K562 (cell line): ENCODE measurements at regions not wholly inside any gene's neighbourhood (a gene's known extent, or its start where the extent isn't known, plus 50 kb on each side); places are given as distances from the start of the nearest gene placed in this dataset.

ENCODE experiments used
- ATAC-seq: fragments of 200-7000 bp; cut with Tn5 transposase; 3 replicates; pipeline ENCODE4 v1.9.1; 2020; ENCODE audit warnings: moderate library complexity
- BruUV-seq: library from RNA; stranded (reverse); fragments of 400-500 nt; replicated peaks from 2 replicates; lab custom pipeline; 2021; lab: Mats Ljungman, UMichigan
- CTCF ChIA-PET: fragments of 300-600 bp; formaldehyde crosslinking; extraction: SDS; loops from one replicate; lab custom pipeline; 2021; ENCODE audit warnings: low intra/inter-chr PET ratio; lab: Yijun Ruan, JAX
- POLR2A ChIA-PET: fragments of 300-600, 350-650 bp; sonication (Branson Sonifier 250); formaldehyde crosslinking; extraction: SDS; loops from one replicate; lab custom pipeline; 2021; ENCODE audit warnings: antibody characterized with exemption, inconsistent platforms; lab: Yijun Ruan, JAX
- DNase-seq, 4 experiments: peaks; one replicate each; pipeline versions ENCODE4 v3.0.0 to v3.0.0-alpha.2; 2011 to 2018; ENCODE audit warnings: low spot score in 3 of 4, mixed read lengths in 3 of 4; ENCODE audit errors: extremely low read depth in 1 of 4
- FAIRE-seq: peaks from 2 replicates; lab custom pipeline; 2011; peaks lifted over from hg19 to GRCh38; lab: Jason Lieb, UNC
- H2AFZ ChIP-seq: 2 replicates; pipeline ENCODE4 v1.6.0; 2011; ENCODE audit warnings: low read depth, low read length, control low read depth, inconsistent platforms
- H3K27ac ChIP-seq: fragments of 200-600 bp; 3 replicates; pipeline ENCODE4 v1.8.0; 2011; ENCODE audit warnings: low read depth, mild to moderate bottlenecking, control low read depth, inconsistent platforms, low read length, moderate library complexity, mixed read lengths; ENCODE audit errors: extremely low read depth
- H3K27me3 ChIP-seq, 2 experiments: fragments of 300-600 bp in 1 of 2; 2 replicates in 1 of 2; 3 replicates in 1 of 2; pipeline versions ENCODE4 v1.6.0 to v1.8.0; 2011; ENCODE audit warnings: inconsistent platforms in 2 of 2, low read length in 2 of 2, mild to moderate bottlenecking in 1 of 2, mixed read lengths in 1 of 2, moderate library complexity in 1 of 2; ENCODE audit not compliant: control insufficient read depth in 2 of 2, insufficient read depth in 2 of 2
- H3K36me3 ChIP-seq: fragments of 300-600 bp; 3 replicates; pipeline ENCODE4 v1.8.0; 2011; ENCODE audit warnings: mild to moderate bottlenecking, low read length, inconsistent platforms; ENCODE audit not compliant: control insufficient read depth, insufficient read depth
- H3K4me1 ChIP-seq, 2 experiments: fragments of 200-600 bp in 1 of 2; replicated peaks in 1 of 2; 2 replicates in 1 of 2; 3 replicates in 1 of 2; pipeline versions ENCODE4 v1.5.1 to v1.8.0; 2011; ENCODE audit warnings: inconsistent platforms in 2 of 2, low read length in 2 of 2, mild to moderate bottlenecking in 1 of 2, mixed read lengths in 1 of 2, moderate library complexity in 1 of 2; ENCODE audit not compliant: control insufficient read depth in 2 of 2, insufficient read depth in 2 of 2
- H3K4me2 ChIP-seq: 2 replicates; pipeline ENCODE4 v1.6.1; 2011; ENCODE audit warnings: low read length, control low read depth, inconsistent platforms, mixed read lengths; ENCODE audit not compliant: insufficient read depth
- H3K4me3 ChIP-seq: fragments of 200-600 bp; sonication (generic), shearing (Covaris generic); 2 replicates; pipeline ENCODE4 v1.5.1; 2016; ENCODE audit warnings: control low read depth, inconsistent platforms
- H3K79me2 ChIP-seq: fragments of 200-600 bp; 3 replicates; pipeline ENCODE4 v1.8.0; 2011; ENCODE audit warnings: low read length, inconsistent platforms; ENCODE audit not compliant: control insufficient read depth, insufficient read depth
- H3K9ac ChIP-seq, 2 experiments: 2 replicates each; pipeline versions ENCODE4 v1.6.0 to v1.6.1; 2011; ENCODE audit warnings: low read depth in 2 of 2, low read length in 2 of 2, control low read depth in 1 of 2, inconsistent platforms in 1 of 2, mild to moderate bottlenecking in 1 of 2, mixed read lengths in 1 of 2; ENCODE audit not compliant: insufficient read depth in 1 of 2
- H3K9me1 ChIP-seq: one replicate; pipeline ENCODE4 v1.6.0; 2011; ENCODE audit warnings: inconsistent platforms, mild to moderate bottlenecking, low read length, moderate library complexity; ENCODE audit not compliant: control insufficient read depth, insufficient read depth
- H3K9me3 ChIP-seq: replicated peaks from 2 replicates; pipeline ENCODE4 v1.5.1; 2011; ENCODE audit warnings: low read depth, low read length, inconsistent platforms; ENCODE audit not compliant: control insufficient read depth, insufficient read depth
- H4K20me1 ChIP-seq: replicated peaks from 2 replicates; pipeline ENCODE4 v1.6.1; 2011; ENCODE audit warnings: low read length, inconsistent platforms, mixed read lengths; ENCODE audit not compliant: control insufficient read depth, insufficient read depth
- CBX3 ChIP-seq, 2 experiments: IDR thresholded peaks; 1 replicate in 1 of 2; 2 replicates in 1 of 2; pipeline ENCODE4 v1.6.1; 2012; ENCODE audit warnings: inconsistent platforms in 2 of 2, low read length in 2 of 2, borderline replicate concordance in 1 of 2, control low read depth in 1 of 2
- DPF2 ChIP-seq: fragments of 450-650 bp; IDR thresholded peaks from 2 replicates; pipeline ENCODE4 v1.6.1; 2016
- ETS1 ChIP-seq: conservative IDR thresholded peaks from 2 replicates; pipeline ENCODE4 v1.6.1; 2011; ENCODE audit warnings: low read depth, mild to moderate bottlenecking, low read length; ENCODE audit not compliant: control insufficient read depth
- GTF2A2 ChIP-seq: IDR thresholded peaks from 2 replicates; pipeline ENCODE4 v1.6.1; 2016; ENCODE audit warnings: mild to moderate bottlenecking, missing genetic modification characterization, missing compliant biosample characterization
- NFATC3 ChIP-seq: fragments of 450-650 bp; IDR thresholded peaks from 2 replicates; pipeline ENCODE4 v1.6.1; 2017; ENCODE audit warnings: mild to moderate bottlenecking
- RAD21 ChIP-seq, 2 experiments: fragments of 250-450 bp in 1 of 2; fragments of 450-650 bp in 1 of 2; sonication (Bioruptor Pico) in 1 of 2; formaldehyde crosslinking in 1 of 2; IDR thresholded peaks in 1 of 2; conservative IDR thresholded peaks in 1 of 2; 2 replicates each; pipeline versions ENCODE4 v1.4.0 to v1.8.0; 2020 to 2022; ENCODE audit warnings: mild to moderate bottlenecking in 2 of 2, moderate library complexity in 1 of 2
- SRSF9 ChIP-seq: fragments of 200-400 bp; formaldehyde crosslinking; IDR thresholded peaks from 2 replicates; pipeline ENCODE4 v1.6.1; 2017; ENCODE audit warnings: low read depth, low read length, borderline replicate concordance
- TFE3 ChIP-seq: fragments of 450-650 bp; formaldehyde crosslinking; IDR thresholded peaks from 2 replicates; pipeline ENCODE4 v1.4.0; 2020; ENCODE audit warnings: mild to moderate bottlenecking, mixed read lengths
- ZBTB11 ChIP-seq, 3 experiments: fragments of 200-800 bp in 1 of 3; fragments of 250-450 bp in 1 of 3; fragments of 450-650 bp in 1 of 3; sonication (Bioruptor Pico) in 1 of 3; sonication (Bioruptor generic) in 1 of 3; formaldehyde crosslinking in 1 of 3; IDR thresholded peaks; 2 replicates each; pipeline versions ENCODE4 v1.6.1 to v1.8.0; 2016 to 2022; ENCODE audit warnings: mild to moderate bottlenecking in 2 of 3, missing genetic modification characterization in 2 of 3, missing compliant biosample characterization in 1 of 3, moderate library complexity in 1 of 3
- ZBTB7A ChIP-seq: IDR thresholded peaks from 2 replicates; pipeline ENCODE4 v1.6.1; 2011; ENCODE audit warnings: low read depth, mild to moderate bottlenecking, low read length, moderate library complexity, borderline replicate concordance; ENCODE audit not compliant: control insufficient read depth
- ZNF12 ChIP-seq: sonication (generic); formaldehyde crosslinking; IDR thresholded peaks from 2 replicates; pipeline ENCODE4 v1.4.0; 2020; ENCODE audit warnings: mild to moderate bottlenecking, missing genetic modification reagents
- ZNF696 ChIP-seq: fragments of 250-450 bp; sonication (Bioruptor Pico); conservative IDR thresholded peaks from 2 replicates; pipeline ENCODE4 v1.4.0; 2020; ENCODE audit warnings: mild to moderate bottlenecking, moderate library complexity
- WGBS: fragments of 100-300 bp; shearing (Covaris generic); methylation state at CpG from one replicate; pipeline ENCODE4 v1.1.6; 2016; ENCODE audit warnings: low coverage, mixed read lengths; ENCODE audit not compliant: insufficient coverage; ENCODE audit errors: missing lambda C conversion rate; 5-methylcytosine and 5-hydroxymethylcytosine counted together
- in situ Hi-C: fragments of 300-500 bp; cut with MboI; formaldehyde crosslinking; loops from 4 replicates; pipeline ENCODE4 v1.15.0; 2018; ENCODE audit warnings: inconsistent platforms, mixed read lengths
- intact Hi-C: fragments of 100-400 bp; cut with micrococcal nuclease; formaldehyde crosslinking; loops from 2 replicates; pipeline ENCODE4 v1.14.2; 2022

- Histone ChIP-seq H3K27me3 (peaks cover 0 to under 1% of the 10 kb centered on the region in 2 experiments; a peak in 2 of 5 replicates), H3K79me2 (no peaks in the 10 kb centered on the region), H3K9me1 (no peaks in the 10 kb centered on the region), H3K27ac (no peak overlapping the region), H3K4me3 (no peak overlapping the region), H3K4me2 (no peak overlapping the region), H3K4me1 (no peaks in the 10 kb centered on the region), H3K9me3 (no peaks in the 10 kb centered on the region), H4K20me1 (no peaks in the 10 kb centered on the region), H3K36me3 (no peaks in the 10 kb centered on the region), H3K9ac (no peak overlapping the region), H2AFZ (no peak overlapping the region)
- WGBS, result 3% methylated on average over 2 of the region's 2 CpGs
- FAIRE-seq (no peak), DNase-seq (no peak), ATAC-seq (no peak)
- ChIA-PET POLR2A (no interaction called here), CTCF (no interaction called here)
- BruUV-seq, result no TSS peak
- in situ Hi-C loops, result no loop called here
- TF ChIP-seq GTF2A2 (no peak), ETS1 (no peak), ZNF12 (CRISPR knock-in tag) (no peak), DPF2 (no peak), RAD21 (CRISPR knock-in tag; conservative IDR thresholded peaks at IDR 0.05 in 1 of 2, IDR thresholded peaks at IDR 0.05 in 1 of 2) (no peak), CBX3 (IDR thresholded peaks at IDR 0.05; ENCODE audit: borderline replicate concordance in 1 of 2, low read length in 2 of 2) (no peak), NFATC3 (no peak), TFE3 (CRISPR knock-in tag) (no peak), ZBTB7A (no peak), SRSF9 (no peak), ZNF696 (CRISPR knock-in tag) (no peak), ZBTB11 (CRISPR knock-in tag; IDR thresholded peaks at IDR 0.05) (no peak)
- intact Hi-C loops, result no loop called here
Observed at GRCh38 chr12:105975351-105975750, 163.4 kb downstream of the NUAK1 start.
